ENCODE measurements at regions not wholly inside any gene's neighbourhood (a gene's known extent, or its start where the extent isn't known, plus 50 kb on each side); places are given as distances from the start of the nearest gene placed in this dataset.

GRCh38 chr9:80644044-80644443, 1045.3 kb downstream of the TLE1 start:
- ATAC-seq (no peak), DNase-seq (no peak)
- Histone ChIP-seq H3K27ac (no peak overlapping the region), H3K4me1 (no peaks in the 10 kb centered on the region), H3K36me3 (no peaks in the 10 kb centered on the region), H3K9me3 (peaks cover 0 to 2% of the 10 kb centered on the region in 2 donors), H3K4me3 (no peak overlapping the region), H3K27me3 (no peaks in the 10 kb centered on the region)
- intact Hi-C loops (cut with DNase I), result no loop called here
- TF ChIP-seq CTCF (IDR thresholded peaks at IDR 0.05), result no peak

GRCh38 chr9:80635065-80635464, 1054.3 kb downstream of the TLE1 start:
- DNase-seq (no peak), ATAC-seq (no peak)
- Histone ChIP-seq H3K27me3 (no peaks in the 10 kb centered on the region), H3K9me3 (peaks cover 0 to 31% of the 10 kb centered on the region in 2 donors), H3K27ac (no peak overlapping the region), H3K4me3 (no peak overlapping the region), H3K36me3 (no peaks in the 10 kb centered on the region), H3K4me1 (no peaks in the 10 kb centered on the region)
- no peak for TF ChIP-seq CTCF (IDR thresholded peaks at IDR 0.05)
- intact Hi-C loops (cut with DNase I), result loop anchor here in 1 of 2 donors (5.0 kb wide), 1 partner anchor 113 kb away; no protein-coding TSS in a partner anchor

- intact Hi-C loops (cut with DNase I), result no loop called here
- no peak for TF ChIP-seq CTCF (IDR thresholded peaks at IDR 0.05)
Measured at GRCh38 chr9:80632041-80632440, 1057.3 kb downstream of the TLE1 start.

GRCh38 chr9:80622508-80622907, 1050.7 kb downstream of the TLE4 start:
- Histone ChIP-seq H3K27me3 (no peaks in the 10 kb centered on the region), H3K9me3 (peaks cover 0 to 5% of the 10 kb centered on the region in 2 donors), H3K4me3 (no peak overlapping the region), H3K4me1 (no peaks in the 10 kb centered on the region), H3K27ac (no peak overlapping the region), H3K36me3 (no peaks in the 10 kb centered on the region)
- DNase-seq (no peak), ATAC-seq (no peak)
- intact Hi-C loops (cut with DNase I), result no loop called here
- no peak for TF ChIP-seq CTCF (IDR thresholded peaks at IDR 0.05)

More at GRCh38 chr9:80632041-80632440, 1057.3 kb downstream of the TLE1 start:
- Histone ChIP-seq H3K27ac (no peak overlapping the region), H3K36me3 (no peaks in the 10 kb centered on the region), H3K4me1 (no peaks in the 10 kb centered on the region), H3K27me3 (no peaks in the 10 kb centered on the region), H3K9me3 (peaks cover 0 to 31% of the 10 kb centered on the region in 2 donors), H3K4me3 (no peak overlapping the region)
- ATAC-seq (no peak), DNase-seq (no peak)

- Histone ChIP-seq H3K36me3 (no peaks in the 10 kb centered on the region), H3K9me3 (peaks cover 0 to under 1% of the 10 kb centered on the region in 2 donors), H3K27ac (no peak overlapping the region), H3K4me1 (no peaks in the 10 kb centered on the region), H3K4me3 (no peak overlapping the region), H3K27me3 (no peaks in the 10 kb centered on the region)
- no peak for ATAC-seq
- intact Hi-C loops (cut with DNase I), result no loop called here
- no peak for TF ChIP-seq CTCF (IDR thresholded peaks at IDR 0.05)
- DNase-seq, result no peak
Measured at GRCh38 chr9:80619356-80619755, 1047.6 kb downstream of the TLE4 start.

Measured in left lung (tissue), 4 donors.